ENCODE measurements at regions not wholly inside any gene's neighbourhood (a gene's known extent, or its start where the extent isn't known, plus 50 kb on each side); places are given as distances from the start of the nearest gene placed in this dataset.

DNA sequence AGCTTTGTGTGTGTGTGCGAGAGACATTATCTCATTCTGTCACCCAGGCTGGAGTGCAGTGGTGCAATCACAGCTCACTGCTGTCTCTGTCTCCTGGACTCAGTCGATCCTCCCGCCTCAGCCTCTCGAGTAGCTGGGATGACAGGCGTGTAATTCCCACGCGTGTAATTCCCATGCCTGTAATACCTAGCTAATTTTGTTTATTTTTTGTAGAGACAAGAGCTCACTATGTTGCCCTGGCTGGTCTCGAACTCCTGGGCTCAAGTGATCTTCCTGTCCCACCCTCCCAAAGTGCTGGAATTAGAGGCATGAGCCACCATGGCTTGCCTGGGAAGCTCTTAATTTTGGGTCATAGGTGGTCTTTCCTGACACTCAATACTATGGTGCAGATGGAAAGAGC is 205.3 kb upstream of the TNRC6C start:
- Histone ChIP-seq H3K36me3 (no peaks in the 10 kb centered on the region), H3K27ac (no peak overlapping the region), H3K27me3 (no peaks in the 10 kb centered on the region), H3K4me3 (no peak overlapping the region), H3K4me1 (no peaks in the 10 kb centered on the region), H3K9me3 (no peaks in the 10 kb centered on the region)
- TF ChIP-seq, protein P1, sequence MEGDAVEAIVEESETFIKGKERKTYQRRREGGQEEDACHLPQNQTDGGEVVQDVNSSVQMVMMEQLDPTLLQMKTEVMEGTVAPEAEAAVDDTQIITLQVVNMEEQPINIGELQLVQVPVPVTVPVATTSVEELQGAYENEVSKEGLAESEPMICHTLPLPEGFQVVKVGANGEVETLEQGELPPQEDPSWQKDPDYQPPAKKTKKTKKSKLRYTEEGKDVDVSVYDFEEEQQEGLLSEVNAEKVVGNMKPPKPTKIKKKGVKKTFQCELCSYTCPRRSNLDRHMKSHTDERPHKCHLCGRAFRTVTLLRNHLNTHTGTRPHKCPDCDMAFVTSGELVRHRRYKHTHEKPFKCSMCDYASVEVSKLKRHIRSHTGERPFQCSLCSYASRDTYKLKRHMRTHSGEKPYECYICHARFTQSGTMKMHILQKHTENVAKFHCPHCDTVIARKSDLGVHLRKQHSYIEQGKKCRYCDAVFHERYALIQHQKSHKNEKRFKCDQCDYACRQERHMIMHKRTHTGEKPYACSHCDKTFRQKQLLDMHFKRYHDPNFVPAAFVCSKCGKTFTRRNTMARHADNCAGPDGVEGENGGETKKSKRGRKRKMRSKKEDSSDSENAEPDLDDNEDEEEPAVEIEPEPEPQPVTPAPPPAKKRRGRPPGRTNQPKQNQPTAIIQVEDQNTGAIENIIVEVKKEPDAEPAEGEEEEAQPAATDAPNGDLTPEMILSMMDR (IDR thresholded peaks at IDR 0.05) = no peak
- TF ChIP-seq POLR2AphosphoS5 (IDR thresholded peaks at IDR 0.05) = no peak
- TF ChIP-seq POLR2A (IDR thresholded peaks at IDR 0.05) = no peak
- intact Hi-C loops (cut with DNase I; ENCODE audit: low total_unique reads) = no loop called here
- no peak for DNase-seq (ENCODE audit: low spot score in 2 of 2)

DNA sequence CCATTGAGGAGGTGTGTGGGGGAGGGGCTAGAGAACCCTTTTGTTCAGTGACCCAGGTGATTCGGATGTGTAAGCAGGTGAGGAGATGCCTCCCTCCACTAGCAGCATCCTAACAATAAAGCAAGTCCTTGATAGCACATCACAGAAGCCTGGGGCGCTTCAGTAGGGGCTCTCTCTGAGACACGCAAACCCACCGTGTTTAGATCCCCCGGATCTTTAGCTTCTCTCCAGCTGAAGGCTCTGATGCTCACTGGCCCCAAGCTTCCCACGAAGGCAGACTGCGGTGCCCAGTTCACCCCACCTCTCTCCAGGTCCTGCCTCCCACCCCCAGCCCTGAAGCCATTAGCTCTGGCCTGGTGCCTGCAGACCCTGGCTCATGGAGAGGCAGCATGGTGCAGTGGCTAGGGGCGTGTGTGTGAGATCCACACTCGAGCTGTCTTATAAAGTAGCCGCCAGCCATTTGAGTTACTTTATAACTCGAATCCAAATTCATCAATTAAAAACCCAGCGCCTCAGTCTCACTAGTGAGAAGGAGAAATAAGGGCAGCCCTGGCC is 204.7 kb upstream of the TNRC6C start:
- Histone ChIP-seq H3K4me3 (no peak overlapping the region), H3K9me3 (no peaks in the 10 kb centered on the region), H3K4me1 (no peaks in the 10 kb centered on the region), H3K27me3 (no peaks in the 10 kb centered on the region), H3K36me3 (no peaks in the 10 kb centered on the region), H3K27ac (no peak overlapping the region)
- DNase-seq (ENCODE audit: low spot score in 2 of 2) = no peak
- TF ChIP-seq POLR2AphosphoS5 (IDR thresholded peaks at IDR 0.05) = no peak
- TF ChIP-seq POLR2A (IDR thresholded peaks at IDR 0.05) = no peak
- TF ChIP-seq, protein P1 (IDR thresholded peaks at IDR 0.05) = no peak
- intact Hi-C loops (cut with DNase I; ENCODE audit: low total_unique reads) = no loop called here

DNA sequence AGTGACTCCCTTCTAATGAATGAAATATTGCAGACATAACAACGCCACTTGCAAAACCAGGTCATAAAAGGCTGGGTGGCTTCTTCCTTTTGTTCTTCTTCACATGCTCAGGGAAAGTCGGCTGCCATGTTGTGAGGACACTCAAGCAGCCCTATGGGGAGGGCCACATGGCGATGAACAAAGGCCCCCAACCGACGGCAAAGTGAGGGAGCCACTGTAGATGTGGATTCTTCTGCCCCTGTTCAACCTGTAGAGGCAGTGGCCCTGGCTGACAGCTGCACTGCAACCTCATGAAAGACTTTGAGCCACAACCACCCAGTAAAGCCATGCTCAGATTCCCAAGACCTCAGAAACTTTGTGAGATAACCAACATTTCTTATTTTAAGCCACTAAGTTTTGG is 203.5 kb upstream of the TNRC6C start:
- intact Hi-C loops (cut with DNase I; ENCODE audit: low total_unique reads) = no loop called here
- H3K27me3 ChIP-seq = no peaks in the 10 kb centered on the region
- no peak for DNase-seq (ENCODE audit: low spot score in 2 of 2)
- H3K4me1 ChIP-seq = no peaks in the 10 kb centered on the region
- no peak overlapping the region for H3K27ac ChIP-seq
- H3K4me3 ChIP-seq = no peak overlapping the region
- no peaks in the 10 kb centered on the region for H3K9me3 ChIP-seq
- TF ChIP-seq, protein P1 (IDR thresholded peaks at IDR 0.05) = no peak
- TF ChIP-seq POLR2A (IDR thresholded peaks at IDR 0.05) (no peak), POLR2AphosphoS5 (IDR thresholded peaks at IDR 0.05) (no peak)
- no peaks in the 10 kb centered on the region for H3K36me3 ChIP-seq

DNA sequence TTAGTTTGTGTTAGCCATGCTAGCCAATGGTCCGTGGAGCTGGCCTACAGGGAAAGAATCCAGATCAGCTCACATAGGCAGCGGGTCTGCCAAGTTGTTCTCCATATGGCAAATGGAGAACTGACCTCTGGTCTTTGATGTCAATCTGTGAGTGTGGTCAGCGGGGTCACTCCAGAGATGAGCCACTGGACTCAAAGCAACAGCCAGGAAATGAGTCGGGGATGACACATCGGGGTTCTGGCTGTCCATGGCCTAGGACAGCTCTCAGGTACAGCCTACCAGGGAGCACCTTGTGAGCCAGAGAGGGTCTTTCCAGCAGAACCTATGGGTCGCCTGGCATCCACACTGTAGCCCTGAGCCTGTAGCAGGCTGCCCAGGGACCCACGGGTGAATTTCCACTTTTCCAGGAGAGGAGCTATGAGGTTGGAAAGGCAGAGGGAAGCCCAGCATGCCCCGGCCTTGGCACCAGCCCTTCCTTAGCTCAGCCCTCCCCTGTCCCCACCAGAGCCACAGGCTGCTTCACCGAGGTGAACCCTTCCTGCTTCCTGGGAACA is 203.0 kb upstream of the TNRC6C start:
- H3K27ac ChIP-seq = no peak overlapping the region
- H3K9me3 ChIP-seq = no peaks in the 10 kb centered on the region
- H3K4me1 ChIP-seq = no peaks in the 10 kb centered on the region
- intact Hi-C loops (cut with DNase I; ENCODE audit: low total_unique reads) = no loop called here
- TF ChIP-seq POLR2AphosphoS5 (IDR thresholded peaks at IDR 0.05) = no peak
- TF ChIP-seq, protein P1 (IDR thresholded peaks at IDR 0.05) = no peak
- no peak for TF ChIP-seq POLR2A (IDR thresholded peaks at IDR 0.05)
- no peak overlapping the region for H3K4me3 ChIP-seq
- H3K36me3 ChIP-seq = no peaks in the 10 kb centered on the region
- H3K27me3 ChIP-seq = no peaks in the 10 kb centered on the region
- no peak for DNase-seq (ENCODE audit: low spot score in 2 of 2)

DNA sequence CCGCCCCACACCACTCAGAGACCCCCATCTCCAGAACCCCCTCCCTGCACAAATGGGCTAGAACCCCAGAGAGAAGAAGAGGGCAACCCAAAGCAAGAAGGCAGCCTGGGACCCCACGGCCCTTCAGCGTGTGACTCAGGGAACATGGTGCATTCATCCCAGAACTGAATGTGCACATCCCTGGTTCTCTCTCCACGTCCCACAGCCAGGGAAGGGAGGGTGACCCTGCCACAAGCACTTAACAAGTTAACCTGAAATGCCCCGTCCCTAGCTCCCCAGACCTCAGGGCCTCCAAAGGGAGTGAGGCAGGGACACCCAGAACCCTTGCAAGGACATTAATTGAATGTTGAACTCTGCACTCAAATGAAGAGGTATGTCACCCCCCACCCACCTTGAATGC is 202.5 kb upstream of the TNRC6C start:
- no peaks in the 10 kb centered on the region for H3K9me3 ChIP-seq
- TF ChIP-seq POLR2A (IDR thresholded peaks at IDR 0.05) (no peak), POLR2AphosphoS5 (IDR thresholded peaks at IDR 0.05) (no peak)
- TF ChIP-seq, protein P1 (IDR thresholded peaks at IDR 0.05) = no peak
- no peak overlapping the region for H3K27ac ChIP-seq
- no peak overlapping the region for H3K4me3 ChIP-seq
- H3K36me3 ChIP-seq = no peaks in the 10 kb centered on the region
- intact Hi-C loops (cut with DNase I; ENCODE audit: low total_unique reads) = no loop called here
- DNase-seq (ENCODE audit: low spot score in 2 of 2) = no peak
- H3K27me3 ChIP-seq = no peaks in the 10 kb centered on the region
- no peaks in the 10 kb centered on the region for H3K4me1 ChIP-seq

Measured in breast epithelium (tissue), 4 donors.